ENCODE measurements at regions not wholly inside any gene's neighbourhood (a gene's known extent, or its start where the extent isn't known, plus 50 kb on each side); places are given as distances from the start of the nearest gene placed in this dataset.

- TF ChIP-seq POLR2AphosphoS5 (IDR thresholded peaks at IDR 0.05) (no peak), CTCF (IDR thresholded peaks at IDR 0.05) (no peak), POLR2A (IDR thresholded peaks at IDR 0.05) (no peak)
These were observed 77.6 kb upstream of the DLG1 start for GRCh38 chr3:197376020-197376419.
